GM23248 (cell line): ENCODE measurements at regions not wholly inside any gene's neighbourhood (a gene's known extent, or its start where the extent isn't known, plus 50 kb on each side); places are given as distances from the start of the nearest gene placed in this dataset.
"Not testable (repeated sequence)": the region's sequence is repeated elsewhere in the genome, so short reads cannot be mapped to it uniquely, and the experiment has no call there.

ENCODE experiments used
- DNase-seq: peaks from one replicate; pipeline ENCODE4 v3.0.0-alpha.2; 2015
- H2AFZ ChIP-seq: fragments of 200-600 bp; sonication (generic); 2 replicates; pipeline ENCODE4 v1.6.1; 2016; ENCODE audit warnings: antibody characterized with exemption
- H3F3A ChIP-seq: fragments of 200-600 bp; sonication (generic); 2 replicates; pipeline ENCODE4 v1.6.1; 2016; ENCODE audit warnings: mild to moderate bottlenecking, antibody characterized with exemption, mixed run types; ENCODE audit not compliant: insufficient read depth
- H3K27ac ChIP-seq: fragments of 200-600 bp; sonication (generic); 2 replicates; pipeline ENCODE4 v1.5.1; 2016; ENCODE audit warnings: mild to moderate bottlenecking
- H3K27me3 ChIP-seq: fragments of 200-600 bp; sonication (generic); replicated peaks from 2 replicates; pipeline ENCODE4 v1.6.1; 2016; ENCODE audit warnings: mild to moderate bottlenecking; ENCODE audit not compliant: insufficient read depth
- H3K36me3 ChIP-seq: fragments of 200-600 bp; sonication (generic); 2 replicates; pipeline ENCODE4 v1.6.1; 2016; ENCODE audit warnings: low read depth, mild to moderate bottlenecking
- H3K4me1 ChIP-seq: fragments of 200-600 bp; sonication (generic); 2 replicates; pipeline ENCODE4 v1.6.1; 2016; ENCODE audit warnings: mild to moderate bottlenecking; ENCODE audit not compliant: insufficient read depth
- H3K4me2 ChIP-seq: fragments of 200-600 bp; sonication (generic); one replicate; pipeline ENCODE4 v1.6.1; 2016; ENCODE audit warnings: mild to moderate bottlenecking; ENCODE audit not compliant: unreplicated experiment
- H3K4me3 ChIP-seq: fragments of 200-600 bp; sonication (generic); 2 replicates; pipeline ENCODE4 v1.5.1; 2016; ENCODE audit warnings: mild to moderate bottlenecking
- H3K79me2 ChIP-seq: fragments of 200-600 bp; sonication (generic); 2 replicates; pipeline ENCODE4 v1.6.1; 2016; ENCODE audit warnings: mild to moderate bottlenecking; ENCODE audit not compliant: insufficient read depth
- H3K9ac ChIP-seq: fragments of 200-600 bp; sonication (generic); 2 replicates; pipeline ENCODE4 v1.6.1; 2016; ENCODE audit warnings: mild to moderate bottlenecking
- H3K9me2 ChIP-seq: fragments of 200-600 bp; sonication (generic); 2 replicates; pipeline ENCODE4 v1.6.1; 2016; ENCODE audit warnings: mixed run types, mild to moderate bottlenecking, moderate library complexity; ENCODE audit not compliant: insufficient read depth
- H3K9me3 ChIP-seq: fragments of 200-600 bp; sonication (generic); one replicate; pipeline ENCODE4 v1.6.1; 2017; ENCODE audit warnings: low read depth
- H4K20me1 ChIP-seq: fragments of 200-600 bp; sonication (generic); 2 replicates; pipeline ENCODE4 v1.6.0; 2016; ENCODE audit not compliant: insufficient read depth
- EZH2 ChIP-seq: fragments of 200-600 bp; sonication (generic); IDR thresholded peaks from 2 replicates; pipeline ENCODE4 v1.6.1; 2018; ENCODE audit warnings: antibody characterized with exemption, mild to moderate bottlenecking; ENCODE audit not compliant: insufficient read depth, poor library complexity, severe bottlenecking
- EZH2phosphoT487 ChIP-seq: fragments of 200-600 bp; sonication (generic); IDR thresholded peaks from 2 replicates; pipeline ENCODE4 v1.6.1; 2018; ENCODE audit warnings: antibody characterized with exemption, moderate library complexity, mild to moderate bottlenecking, low read depth; ENCODE audit not compliant: insufficient read depth
- WGBS, 2 experiments: methylation state at CpG; one replicate each; pipeline ENCODE4 v1.1.6; 2015 to 2017; ENCODE audit warnings: low lambda C conversion rate in 2 of 2, low coverage in 1 of 2; ENCODE audit errors: missing lambda C conversion rate in 2 of 2; 5-methylcytosine and 5-hydroxymethylcytosine counted together
- in situ Hi-C: fragments of 300-500 bp; cut with MboI; formaldehyde crosslinking; loops from 2 replicates; pipeline ENCODE4 v1.15.0; 2020

- no peaks in the 10 kb centered on the region for H3K4me1 ChIP-seq
- TF ChIP-seq EZH2phosphoT487 (no peak), EZH2 (no peak)
- H3K79me2 ChIP-seq, result no peaks in the 10 kb centered on the region
- no peaks in the 10 kb centered on the region for H3F3A ChIP-seq
- no peak for DNase-seq
- no peaks in the 10 kb centered on the region for H3K36me3 ChIP-seq
- H3K9me2 ChIP-seq, result no peaks in the 10 kb centered on the region
- no peak overlapping the region for H3K4me3 ChIP-seq
- H3K4me2 ChIP-seq, result no peak overlapping the region
- H3K9ac ChIP-seq, result no peak overlapping the region
- H3K9me3 ChIP-seq, result no peaks in the 10 kb centered on the region
- H3K27ac ChIP-seq, result no peak overlapping the region
- in situ Hi-C loops, result no loop called here
- WGBS, 2 experiments, result 56 to 69% methylated on average over 3 of the region's 3 CpGs
- no peaks in the 10 kb centered on the region for H4K20me1 ChIP-seq
- no peaks in the 10 kb centered on the region for H3K27me3 ChIP-seq
- H2AFZ ChIP-seq, result no peak overlapping the region
Measured at GRCh38 chr18:60905699-60906098, 427.5 kb upstream of the CDH20 start.

- Histone ChIP-seq H3K4me2 (no peak overlapping the region), H2AFZ (no peak overlapping the region), H3K36me3 (no peaks in the 10 kb centered on the region), H3K27ac (no peak overlapping the region), H4K20me1 (no peaks in the 10 kb centered on the region), H3K79me2 (no peaks in the 10 kb centered on the region), H3F3A (no peaks in the 10 kb centered on the region), H3K9ac (no peak overlapping the region), H3K27me3 (no peaks in the 10 kb centered on the region), H3K9me2 (no peaks in the 10 kb centered on the region), H3K4me3 (no peak overlapping the region), H3K9me3 (no peaks in the 10 kb centered on the region), H3K4me1 (no peaks in the 10 kb centered on the region)
- peak; percentile 15 for DNase-seq
- TF ChIP-seq EZH2 (no peak), EZH2phosphoT487 (no peak)
- in situ Hi-C loops, result no loop called here
Measured at GRCh38 chr18:60910534-60910933, 422.7 kb upstream of the CDH20 start.

DNA sequence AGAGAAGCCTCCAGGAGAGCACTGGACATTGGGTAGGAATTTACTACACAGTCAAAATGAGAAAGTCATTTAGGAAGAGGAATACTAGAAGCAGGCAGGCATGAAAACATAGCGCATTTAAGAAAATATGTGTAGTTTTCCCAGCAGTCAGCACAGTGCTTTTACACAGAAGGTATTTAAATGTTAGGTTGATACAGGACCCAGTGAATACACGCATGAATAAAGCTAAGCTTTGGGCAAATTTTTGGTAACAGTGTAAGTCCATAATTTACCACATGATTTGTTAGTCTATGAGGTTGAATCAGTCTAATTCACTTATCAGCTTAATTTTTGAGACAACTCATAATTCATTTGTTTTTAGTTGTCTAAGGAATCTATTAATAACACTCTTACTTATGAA, 421.7 kb upstream of the CDH20 start:
- in situ Hi-C loops, result no loop called here
- Histone ChIP-seq H3K79me2 (no peaks in the 10 kb centered on the region), H2AFZ (no peak overlapping the region), H3K4me3 (no peak overlapping the region), H3K4me2 (no peak overlapping the region), H3K27ac (no peak overlapping the region), H3K36me3 (no peaks in the 10 kb centered on the region), H3K27me3 (no peaks in the 10 kb centered on the region), H3K4me1 (no peaks in the 10 kb centered on the region), H3F3A (no peaks in the 10 kb centered on the region), H3K9ac (no peak overlapping the region), H3K9me3 (no peaks in the 10 kb centered on the region), H3K9me2 (no peaks in the 10 kb centered on the region), H4K20me1 (no peaks in the 10 kb centered on the region)
- DNase-seq, result no peak
- 24 to 29% methylated on average over 2 of the region's 2 CpGs for WGBS, 2 experiments
- TF ChIP-seq EZH2 (no peak), EZH2phosphoT487 (no peak)

DNA sequence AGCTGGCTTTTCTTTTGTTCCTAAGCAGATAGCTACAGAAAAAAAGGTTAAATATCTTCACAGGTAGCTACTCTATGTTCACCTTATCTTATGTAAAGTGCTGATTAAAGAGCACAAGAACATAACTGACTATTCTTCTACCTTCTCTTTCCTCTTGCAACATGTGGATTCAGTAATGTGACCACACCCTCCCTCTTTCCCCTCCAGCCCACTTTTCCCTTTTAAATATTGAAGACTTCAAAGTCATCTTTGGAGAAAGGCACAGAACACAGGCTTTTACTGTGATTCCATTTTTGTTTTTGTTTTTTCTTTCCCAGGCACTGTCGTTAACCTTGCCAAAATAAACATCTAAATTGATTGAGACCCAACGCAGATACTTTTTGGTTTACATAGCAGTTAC, 418.1 kb upstream of the CDH20 start:
- Histone ChIP-seq H3K27me3 (no peaks in the 10 kb centered on the region), H3K36me3 (no peaks in the 10 kb centered on the region), H3K4me1 (no peaks in the 10 kb centered on the region), H3K9me2 (no peaks in the 10 kb centered on the region), H3K9me3 (no peaks in the 10 kb centered on the region), H4K20me1 (no peaks in the 10 kb centered on the region), H3K9ac (no peak overlapping the region), H3K4me2 (no peak overlapping the region), H3F3A (no peaks in the 10 kb centered on the region), H2AFZ (no peak overlapping the region), H3K27ac (no peak overlapping the region), H3K79me2 (no peaks in the 10 kb centered on the region), H3K4me3 (no peak overlapping the region)
- in situ Hi-C loops, result no loop called here
- WGBS, 2 experiments, result 13 to 23% methylated on average over 2 of the region's 2 CpGs
- no peak for DNase-seq
- TF ChIP-seq EZH2, result no peak
- no peak for TF ChIP-seq EZH2phosphoT487

DNA sequence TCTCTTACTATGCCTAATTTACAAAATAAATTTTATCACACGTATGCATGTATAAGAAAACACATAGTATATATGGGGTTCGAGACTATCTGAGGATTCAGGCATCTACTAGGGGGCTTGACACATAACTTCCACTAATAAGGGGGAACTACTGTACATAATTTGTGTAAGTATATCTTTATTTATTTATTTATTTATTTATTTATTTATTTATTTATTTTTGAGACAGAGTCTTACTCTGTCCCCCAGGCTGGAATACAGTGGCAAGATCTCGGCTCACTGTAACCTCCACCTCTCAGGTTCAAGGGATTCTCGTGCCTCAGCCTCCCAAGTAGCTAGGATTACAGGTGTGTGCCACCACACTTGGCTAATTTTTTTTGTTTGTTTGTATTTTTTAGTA, 414.4 kb upstream of the CDH20 start:
- in situ Hi-C loops, result not testable (repeated sequence)

More for the DNA sequence above, 414.4 kb upstream of the CDH20 start:
- H3K4me1 ChIP-seq, H3K79me2 ChIP-seq, H3F3A ChIP-seq, H3K27me3 ChIP-seq, H4K20me1 ChIP-seq, H2AFZ ChIP-seq, DNase-seq, H3K9me3 ChIP-seq, H3K9ac ChIP-seq, H3K9me2 ChIP-seq, H3K27ac ChIP-seq, H3K4me2 ChIP-seq, H3K36me3 ChIP-seq, H3K4me3 ChIP-seq: not testable (repeated sequence)
- 57 to 59% methylated on average over 4 of the region's 4 CpGs for WGBS, 2 experiments
